Esophagus mucosa (tissue), 1 donor: ENCODE measurements at regions not wholly inside any gene's neighbourhood (a gene's known extent, or its start where the extent isn't known, plus 50 kb on each side); places are given as distances from the start of the nearest gene placed in this dataset.
"Not testable (repeated sequence)": the region's sequence is repeated elsewhere in the genome, so short reads cannot be mapped to it uniquely, and the experiment has no call there.

Source experiments
- ATAC-seq: fragments of 200-7000 bp; cut with Tn5 transposase; one replicate; pipeline ENCODE4 v1.9.1; 2020
- donor health status: DM: yes; HTN: yes; CAD: no.

DNA sequence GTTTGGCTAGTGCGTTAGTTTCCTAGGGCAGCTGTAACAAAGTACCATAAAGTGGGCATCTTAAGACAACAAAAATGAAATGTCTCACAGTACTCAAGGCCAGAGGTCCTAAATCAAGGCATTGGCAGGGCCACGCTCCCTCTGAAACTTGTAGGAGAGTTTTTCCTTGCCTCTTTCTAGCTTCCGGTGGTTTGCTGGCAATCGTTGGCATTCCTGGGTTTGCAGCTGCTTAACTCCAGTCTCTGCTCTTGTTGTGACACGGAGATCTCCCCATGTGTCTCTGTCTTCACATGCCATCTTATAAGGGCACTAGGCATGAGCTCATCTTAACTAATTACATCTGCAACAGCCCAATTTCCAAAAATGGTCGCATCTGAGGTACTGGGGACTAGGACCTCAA lies 362.0 kb upstream of the BOD1L1 start:
- no peak for ATAC-seq

DNA sequence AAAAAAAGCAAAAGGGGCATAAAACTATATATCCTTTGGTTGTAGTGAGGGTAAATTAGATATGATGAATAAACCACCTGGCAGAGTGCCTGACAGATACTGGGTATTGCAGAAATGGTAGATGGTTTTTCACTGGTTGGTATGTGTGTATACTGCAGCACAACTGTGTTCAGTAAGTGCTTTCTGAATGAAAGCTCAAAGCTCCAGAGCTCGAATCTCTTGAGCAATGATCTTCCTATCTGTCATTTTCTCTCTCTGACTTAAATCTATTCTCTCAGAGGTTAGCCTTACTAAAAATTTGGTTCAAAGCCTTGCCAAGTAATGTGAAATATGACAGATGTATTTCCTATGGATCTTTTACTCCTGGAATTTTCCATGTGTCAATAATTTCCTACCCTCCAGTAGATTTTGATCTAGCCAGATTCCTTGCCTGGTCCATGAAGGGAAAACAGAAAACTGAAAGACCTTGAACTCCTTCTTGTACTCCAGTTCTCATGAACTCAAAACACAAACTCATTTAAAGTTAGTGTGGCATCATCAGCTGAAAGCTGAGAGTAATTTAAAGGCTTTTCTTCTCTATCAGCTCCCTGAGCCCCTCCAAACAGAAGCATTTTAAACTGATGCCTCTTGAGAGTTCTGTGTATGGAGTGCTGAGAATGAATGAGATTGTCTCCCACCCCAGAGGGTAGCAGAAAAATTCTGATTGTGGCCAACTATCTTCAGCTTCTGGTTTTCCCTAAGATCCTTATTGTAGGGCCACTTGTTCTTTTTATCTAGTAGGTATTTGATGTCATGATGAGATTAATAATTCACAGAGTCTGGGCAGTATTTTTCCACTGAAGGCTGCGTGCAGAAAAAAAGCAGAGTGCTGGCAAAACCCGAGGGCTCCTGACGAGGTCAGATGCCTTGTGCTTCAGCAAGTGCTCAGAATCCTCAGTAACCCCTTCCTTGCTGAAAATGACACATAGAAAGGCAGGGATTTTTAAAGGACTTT lies 363.4 kb upstream of the BOD1L1 start:
- ATAC-seq, result no peak

DNA sequence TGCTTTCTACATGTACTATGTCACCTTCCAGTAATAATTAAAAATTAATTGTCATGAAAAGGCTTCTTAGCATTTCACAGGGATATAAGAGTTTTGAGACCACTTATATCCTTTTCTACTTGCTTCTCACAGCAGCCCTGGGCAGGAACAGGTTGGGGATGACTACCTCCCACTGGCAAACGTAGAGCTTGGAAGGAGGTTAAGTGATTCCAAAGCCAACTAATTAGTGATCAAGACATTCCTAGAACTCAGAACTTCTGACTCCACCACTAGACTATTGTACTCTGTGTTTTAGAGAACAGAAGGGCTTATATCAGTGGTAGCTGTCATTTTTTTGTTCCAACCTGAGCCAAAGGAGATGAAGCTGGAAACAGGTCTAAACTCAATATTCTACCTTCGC lies 364.5 kb upstream of the BOD1L1 start:
- no peak for ATAC-seq

DNA sequence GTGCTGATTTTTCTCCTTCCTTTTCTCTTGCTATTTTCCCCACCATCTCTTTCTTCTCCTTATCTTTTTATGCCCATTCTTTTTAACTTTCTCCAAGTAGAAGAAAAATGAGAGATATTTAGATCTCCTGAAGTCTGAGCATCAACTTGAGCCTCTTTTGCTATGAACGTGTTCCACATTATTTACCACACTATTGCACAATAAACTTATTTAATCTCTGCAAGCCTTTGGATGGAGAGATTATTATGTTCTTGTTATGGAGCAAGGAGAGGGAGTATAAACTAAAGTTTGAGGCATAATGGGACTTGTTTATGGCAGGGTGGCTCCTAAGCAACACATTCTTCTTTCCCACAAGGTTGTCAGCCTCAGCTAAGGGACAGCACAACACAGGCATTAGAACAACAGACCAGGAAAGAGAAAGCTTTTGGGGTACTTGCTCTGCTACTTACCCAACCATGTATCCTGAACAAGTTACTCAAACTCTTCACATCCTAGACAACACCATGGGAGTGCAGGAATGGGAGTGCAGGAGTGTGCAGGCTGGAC lies 365.5 kb upstream of the BOD1L1 start:
- ATAC-seq, result no peak

GRCh38 chr4:13994016-13994415 lies 366.5 kb upstream of the BOD1L1 start:
- no peak for ATAC-seq

- no peak for ATAC-seq
These were observed 371.4 kb upstream of the BOD1L1 start for GRCh38 chr4:13998850-13999445.

- ATAC-seq, result no peak
These were observed 372.7 kb upstream of the BOD1L1 start for GRCh38 chr4:14000091-14000814.

- not testable (repeated sequence) for ATAC-seq
These were observed 374.8 kb upstream of the BOD1L1 start for GRCh38 chr4:14002331-14002730.

GRCh38 chr4:14008494-14008893 lies 381.0 kb upstream of the BOD1L1 start:
- no peak for ATAC-seq

- ATAC-seq, result no peak
These were observed 390.8 kb upstream of the BOD1L1 start for GRCh38 chr4:14018191-14018853.

GRCh38 chr4:14022456-14022855 lies 394.9 kb upstream of the BOD1L1 start:
- no peak for ATAC-seq

DNA sequence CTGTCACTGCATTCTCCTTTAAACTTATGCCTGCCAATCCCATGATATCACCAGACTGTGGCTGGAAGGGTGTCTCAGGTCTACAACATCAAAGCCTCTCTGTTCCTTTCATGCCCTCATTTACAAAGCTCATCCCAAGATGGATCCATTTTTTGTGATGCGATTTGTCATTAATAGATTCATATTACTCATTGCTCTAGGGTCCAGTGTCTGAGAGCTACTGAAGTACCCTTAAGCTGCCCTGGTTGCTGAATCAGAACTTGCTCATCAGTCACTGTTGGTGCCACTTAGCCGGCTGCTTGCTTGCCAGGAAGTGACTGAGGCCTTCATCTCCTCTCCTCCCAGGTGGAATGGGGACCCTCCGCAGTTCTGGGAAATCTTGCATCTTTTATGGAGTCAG lies 395.5 kb upstream of the BOD1L1 start:
- no peak for ATAC-seq

DNA sequence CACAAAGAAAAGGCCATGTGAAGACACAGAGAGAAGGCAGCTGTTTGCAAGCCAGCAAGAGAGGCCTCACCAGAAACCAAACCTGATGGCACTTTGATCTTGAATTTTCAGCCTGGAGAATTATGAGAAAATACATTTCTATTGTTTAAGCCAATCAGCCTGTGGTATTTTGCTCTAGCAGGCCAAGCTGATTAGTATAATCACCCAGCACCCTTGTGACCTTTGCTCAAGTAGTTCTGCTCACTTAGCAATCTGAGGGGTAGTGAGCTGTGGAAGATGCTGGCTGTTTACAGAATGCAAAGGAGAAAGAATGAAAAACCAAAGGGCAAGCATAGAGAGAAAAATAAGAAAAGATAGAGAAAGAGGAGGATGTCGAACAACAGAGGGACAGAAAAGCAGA lies 396.4 kb upstream of the BOD1L1 start:
- ATAC-seq, result no peak

DNA sequence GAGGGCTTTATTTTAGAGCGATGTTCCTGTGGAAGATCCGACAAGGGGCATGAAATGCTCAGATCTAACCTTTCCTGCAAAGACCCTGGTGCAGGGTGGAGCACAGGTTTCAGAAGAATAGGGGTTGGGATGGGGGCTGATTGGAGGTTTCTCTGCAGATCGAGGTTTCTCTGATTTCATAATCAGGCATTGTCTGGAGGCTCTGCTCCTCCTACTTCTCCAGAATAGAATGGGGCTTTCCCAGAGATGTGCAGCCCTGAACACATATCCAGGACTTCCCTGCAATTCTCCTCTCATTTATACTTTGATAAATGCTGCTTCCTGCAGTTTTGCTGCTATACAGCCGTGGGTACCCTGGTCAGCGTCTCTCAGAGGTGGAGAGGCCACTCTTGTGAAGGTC lies 397.6 kb upstream of the BOD1L1 start:
- no peak for ATAC-seq

GRCh38 chr4:14025891-14026290 lies 398.4 kb upstream of the BOD1L1 start:
- no peak for ATAC-seq

GRCh38 chr4:14028862-14029261 lies 401.3 kb upstream of the BOD1L1 start:
- no peak for ATAC-seq

- no peak for ATAC-seq
These were observed 407.6 kb upstream of the BOD1L1 start for GRCh38 chr4:14035076-14035475.

DNA sequence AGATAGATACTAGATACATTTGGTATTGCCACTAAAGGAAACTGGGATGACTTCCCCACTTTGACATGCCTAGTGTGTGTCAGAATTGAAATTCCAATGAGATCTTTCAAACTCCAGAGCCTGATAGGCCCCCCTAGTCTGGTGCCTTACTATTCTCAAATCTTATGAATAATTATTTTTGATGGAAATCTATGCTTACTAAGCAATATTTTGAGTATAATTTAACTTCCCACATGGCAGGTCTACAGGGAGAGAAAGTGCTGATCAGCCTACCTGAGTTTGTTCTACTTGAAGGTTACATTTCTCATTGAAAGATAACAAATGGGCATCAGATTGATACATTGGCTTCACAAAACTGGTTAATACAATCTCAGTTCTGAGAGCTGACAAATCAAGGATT lies 415.7 kb upstream of the BOD1L1 start:
- ATAC-seq, result no peak

DNA sequence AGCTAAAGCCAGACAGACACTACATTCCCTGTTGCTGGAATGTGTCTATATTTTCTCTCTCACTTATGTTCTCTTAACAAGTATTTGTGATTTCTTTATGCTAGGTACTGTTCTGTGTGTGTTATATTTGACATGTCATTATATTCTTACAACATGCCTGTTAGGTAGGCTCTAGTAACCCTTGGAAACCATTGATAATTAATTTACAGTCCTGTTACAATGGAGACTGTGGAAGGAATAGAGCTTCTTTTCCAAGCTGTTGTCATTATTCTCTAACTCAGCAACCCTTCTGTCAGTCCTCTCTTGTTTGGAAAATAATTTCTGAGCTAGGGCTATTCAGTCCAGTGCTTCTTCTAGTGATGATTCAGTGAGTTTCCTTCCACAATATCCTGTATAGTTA lies 419.1 kb upstream of the BOD1L1 start:
- no peak for ATAC-seq

GRCh38 chr4:14047840-14048239 lies 420.3 kb upstream of the BOD1L1 start:
- no peak for ATAC-seq

DNA sequence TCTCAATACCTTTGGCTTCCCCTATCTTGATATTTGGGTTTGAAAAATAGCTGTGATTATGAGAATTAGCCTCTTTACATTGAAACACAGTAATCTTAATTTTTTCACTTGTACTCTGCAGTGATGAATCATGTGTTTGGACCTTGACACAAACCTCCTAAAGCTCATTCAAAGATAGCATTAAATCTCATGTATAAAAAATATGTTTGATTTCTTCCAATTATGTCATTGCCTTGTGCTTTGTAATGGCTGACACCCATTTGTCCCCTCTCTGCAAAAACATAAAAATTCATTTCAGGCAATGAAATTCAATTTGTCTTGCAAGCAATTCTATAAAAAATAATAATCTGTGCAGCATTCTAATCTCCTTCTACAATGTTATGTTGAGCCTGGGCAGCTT lies 422.4 kb upstream of the BOD1L1 start:
- no peak for ATAC-seq

DNA sequence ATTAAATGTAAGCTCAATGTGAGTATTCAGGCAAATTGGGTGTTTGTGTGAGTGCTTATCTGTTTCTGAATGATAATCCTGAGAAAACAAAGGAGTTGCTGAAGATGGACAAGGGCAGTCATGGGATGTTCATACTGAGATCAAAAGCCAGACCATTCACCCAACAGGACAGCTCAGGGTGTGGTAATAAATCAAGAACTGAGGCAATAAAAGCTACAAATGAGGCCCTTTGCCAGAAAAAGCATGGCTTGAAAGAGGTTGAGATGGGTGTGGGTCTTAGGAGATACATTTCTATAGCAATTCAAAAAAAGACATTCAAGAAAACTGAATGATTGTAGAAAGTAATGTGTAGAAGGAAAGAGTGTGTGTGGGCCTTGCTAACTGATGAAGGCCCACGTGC lies 425.8 kb upstream of the BOD1L1 start:
- no peak for ATAC-seq

GRCh38 chr4:14054391-14054790 lies 426.9 kb upstream of the BOD1L1 start:
- no peak for ATAC-seq
